ENCODE measurements at regions not wholly inside any gene's neighbourhood (a gene's known extent, or its start where the extent isn't known, plus 50 kb on each side); places are given as distances from the start of the nearest gene placed in this dataset.
"Not testable (repeated sequence)": the region's sequence is repeated elsewhere in the genome, so short reads cannot be mapped to it uniquely, and the experiment has no call there.

- H3K27me3 ChIP-seq (ENCODE audit: control insufficient read depth, insufficient read depth, low read length), result no peaks in the 10 kb centered on the region
- H3K4me3 ChIP-seq (ENCODE audit: low read depth, low read length), result no peak overlapping the region
- H3K9ac ChIP-seq (ENCODE audit: low read depth, low read length), result no peak overlapping the region
- no peaks in the 10 kb centered on the region for H3K4me1 ChIP-seq (ENCODE audit: control insufficient read depth, insufficient read depth, low read length)
- no peaks in the 10 kb centered on the region for H3K9me3 ChIP-seq (ENCODE audit: control insufficient read depth, insufficient read depth, low read length)
- H3K36me3 ChIP-seq (ENCODE audit: control insufficient read depth, insufficient read depth, low read length), result no peaks in the 10 kb centered on the region
Measured at GRCh38 chr6:145275019-145275418, 460.3 kb downstream of the EPM2A start.

DNA sequence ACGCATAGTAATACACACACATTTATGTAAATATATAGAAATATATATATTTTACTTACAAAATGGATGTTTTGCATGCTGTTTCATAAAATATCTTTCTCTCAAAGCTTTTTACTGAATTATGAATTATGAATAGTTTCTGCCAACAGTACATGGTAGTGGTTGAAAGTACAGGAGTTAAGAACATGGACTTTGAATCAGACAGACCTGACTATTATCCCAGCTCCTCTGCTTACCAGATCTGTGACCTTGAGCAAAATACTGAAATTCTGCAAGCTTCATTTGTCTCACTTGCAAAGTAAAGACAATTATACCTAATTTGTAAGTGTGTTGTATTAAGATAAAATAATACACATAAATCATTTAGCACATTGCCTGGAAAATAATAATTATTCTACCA, 459.5 kb downstream of the EPM2A start:
- Histone ChIP-seq H3K4me3 (ENCODE audit: low read depth, low read length) (no peak overlapping the region), H3K9me3 (ENCODE audit: control insufficient read depth, insufficient read depth, low read length) (no peaks in the 10 kb centered on the region), H3K36me3 (ENCODE audit: control insufficient read depth, insufficient read depth, low read length) (no peaks in the 10 kb centered on the region), H3K9ac (ENCODE audit: low read depth, low read length) (no peak overlapping the region), H3K27me3 (ENCODE audit: control insufficient read depth, insufficient read depth, low read length) (no peaks in the 10 kb centered on the region), H3K4me1 (ENCODE audit: control insufficient read depth, insufficient read depth, low read length) (no peaks in the 10 kb centered on the region)

DNA sequence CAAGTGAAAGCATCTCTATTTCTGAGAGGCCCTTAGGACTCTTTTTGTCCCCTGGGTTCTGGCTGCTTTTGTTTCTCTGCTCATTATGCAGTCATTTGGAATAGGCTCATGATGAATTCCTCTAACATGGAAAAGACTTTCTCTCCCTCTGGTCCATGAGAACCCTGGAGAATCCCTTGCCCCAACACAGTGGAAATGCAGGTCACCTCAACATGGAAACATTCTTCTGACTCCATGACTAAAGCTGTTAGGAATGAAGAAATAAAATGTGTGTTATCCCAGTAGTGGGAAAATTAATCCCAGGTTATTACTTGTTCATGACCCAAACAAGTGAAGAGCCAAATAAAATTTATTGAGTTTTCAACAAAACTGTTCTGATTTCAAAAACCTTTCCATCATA, 458.6 kb downstream of the EPM2A start:
- H3K27me3 ChIP-seq (ENCODE audit: control insufficient read depth, insufficient read depth, low read length), result no peaks in the 10 kb centered on the region
- no peak overlapping the region for H3K9ac ChIP-seq (ENCODE audit: low read depth, low read length)
- H3K4me1 ChIP-seq (ENCODE audit: control insufficient read depth, insufficient read depth, low read length), result no peaks in the 10 kb centered on the region
- H3K9me3 ChIP-seq (ENCODE audit: control insufficient read depth, insufficient read depth, low read length), result no peaks in the 10 kb centered on the region
- H3K36me3 ChIP-seq (ENCODE audit: control insufficient read depth, insufficient read depth, low read length), result no peaks in the 10 kb centered on the region
- no peak overlapping the region for H3K4me3 ChIP-seq (ENCODE audit: low read depth, low read length)

- H3K4me1 ChIP-seq (ENCODE audit: control insufficient read depth, insufficient read depth, low read length), result no peaks in the 10 kb centered on the region
- H3K9ac ChIP-seq (ENCODE audit: low read depth, low read length), result no peak overlapping the region
- no peaks in the 10 kb centered on the region for H3K9me3 ChIP-seq (ENCODE audit: control insufficient read depth, insufficient read depth, low read length)
- H3K27me3 ChIP-seq (ENCODE audit: control insufficient read depth, insufficient read depth, low read length), result no peaks in the 10 kb centered on the region
- no peaks in the 10 kb centered on the region for H3K36me3 ChIP-seq (ENCODE audit: control insufficient read depth, insufficient read depth, low read length)
- no peak overlapping the region for H3K4me3 ChIP-seq (ENCODE audit: low read depth, low read length)
Measured at GRCh38 chr6:145277358-145278086, 457.8 kb downstream of the EPM2A start.

DNA sequence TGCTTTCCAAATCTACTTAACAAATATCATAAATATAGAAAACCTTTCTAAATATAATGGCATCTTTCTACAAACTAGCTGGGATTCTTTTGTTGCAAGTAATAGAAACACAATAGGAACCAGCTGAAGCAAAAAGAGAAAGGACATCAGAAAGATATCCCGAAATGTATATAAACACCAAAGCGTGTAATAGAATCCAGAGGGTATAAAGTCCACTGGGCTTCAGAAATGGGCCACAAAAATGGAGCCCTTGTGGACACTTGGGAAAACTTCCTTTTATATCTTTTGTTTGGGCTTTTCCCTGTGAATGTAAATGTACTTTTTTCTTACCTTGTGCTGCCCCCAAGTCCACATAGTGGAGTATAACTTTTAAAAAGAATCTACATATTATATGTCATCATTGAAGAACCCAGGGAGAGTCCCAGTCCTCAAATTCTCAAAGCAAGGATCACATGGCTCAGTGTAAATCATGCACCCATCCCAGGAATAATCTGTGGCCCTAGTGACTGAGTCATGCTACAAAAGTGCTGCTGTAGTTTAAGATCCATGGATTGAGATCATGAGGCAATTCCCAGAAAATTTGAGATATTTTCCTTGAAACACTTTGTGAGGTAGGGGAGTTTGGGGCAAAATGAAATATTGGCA, 457.0 kb downstream of the EPM2A start:
- H3K4me3 ChIP-seq (ENCODE audit: low read depth, low read length), result no peak overlapping the region
- no peaks in the 10 kb centered on the region for H3K36me3 ChIP-seq (ENCODE audit: control insufficient read depth, insufficient read depth, low read length)
- H3K9ac ChIP-seq (ENCODE audit: low read depth, low read length), result no peak overlapping the region
- H3K27me3 ChIP-seq (ENCODE audit: control insufficient read depth, insufficient read depth, low read length), result no peaks in the 10 kb centered on the region
- H3K9me3 ChIP-seq (ENCODE audit: control insufficient read depth, insufficient read depth, low read length), result no peaks in the 10 kb centered on the region
- no peaks in the 10 kb centered on the region for H3K4me1 ChIP-seq (ENCODE audit: control insufficient read depth, insufficient read depth, low read length)

- Histone ChIP-seq H3K9ac (ENCODE audit: low read depth, low read length) (no peak overlapping the region), H3K36me3 (ENCODE audit: control insufficient read depth, insufficient read depth, low read length) (no peaks in the 10 kb centered on the region), H3K27me3 (ENCODE audit: control insufficient read depth, insufficient read depth, low read length) (no peaks in the 10 kb centered on the region), H3K4me1 (ENCODE audit: control insufficient read depth, insufficient read depth, low read length) (no peaks in the 10 kb centered on the region), H3K4me3 (ENCODE audit: low read depth, low read length) (no peak overlapping the region), H3K9me3 (ENCODE audit: control insufficient read depth, insufficient read depth, low read length) (no peaks in the 10 kb centered on the region)
Measured at GRCh38 chr6:145279551-145279950, 455.8 kb downstream of the EPM2A start.

DNA sequence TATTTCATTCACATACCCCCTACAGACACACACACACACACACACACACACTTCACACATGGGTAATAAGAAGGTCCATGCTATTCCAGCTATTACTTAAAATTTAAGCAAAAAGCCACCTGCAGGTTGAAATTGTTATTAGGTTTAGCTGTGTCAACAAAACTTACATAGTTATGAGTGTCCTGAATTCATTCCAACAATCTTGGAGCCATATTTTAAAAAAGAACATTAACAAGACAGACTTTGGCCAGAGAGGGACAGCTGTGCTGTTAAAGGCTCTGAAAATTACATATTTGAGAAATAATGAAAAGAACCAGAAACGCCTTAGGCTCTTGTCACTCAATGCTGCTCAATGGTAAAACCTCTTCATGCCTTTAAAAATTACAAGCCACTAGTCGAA, 455.3 kb downstream of the EPM2A start:
- Histone ChIP-seq H3K36me3 (ENCODE audit: control insufficient read depth, insufficient read depth, low read length) (no peaks in the 10 kb centered on the region), H3K9ac (ENCODE audit: low read depth, low read length) (no peak overlapping the region), H3K4me3 (ENCODE audit: low read depth, low read length) (no peak overlapping the region), H3K9me3 (ENCODE audit: control insufficient read depth, insufficient read depth, low read length) (no peaks in the 10 kb centered on the region), H3K4me1 (ENCODE audit: control insufficient read depth, insufficient read depth, low read length) (no peaks in the 10 kb centered on the region), H3K27me3 (ENCODE audit: control insufficient read depth, insufficient read depth, low read length) (no peaks in the 10 kb centered on the region)

- H3K4me1 ChIP-seq (ENCODE audit: control insufficient read depth, insufficient read depth, low read length); H3K27me3 ChIP-seq (ENCODE audit: control insufficient read depth, insufficient read depth, low read length); H3K9me3 ChIP-seq (ENCODE audit: control insufficient read depth, insufficient read depth, low read length); H3K4me3 ChIP-seq (ENCODE audit: low read depth, low read length); H3K36me3 ChIP-seq (ENCODE audit: control insufficient read depth, insufficient read depth, low read length); H3K9ac ChIP-seq (ENCODE audit: low read depth, low read length): not testable (repeated sequence)
Measured at GRCh38 chr6:145283209-145283608, 452.1 kb downstream of the EPM2A start.

DNA sequence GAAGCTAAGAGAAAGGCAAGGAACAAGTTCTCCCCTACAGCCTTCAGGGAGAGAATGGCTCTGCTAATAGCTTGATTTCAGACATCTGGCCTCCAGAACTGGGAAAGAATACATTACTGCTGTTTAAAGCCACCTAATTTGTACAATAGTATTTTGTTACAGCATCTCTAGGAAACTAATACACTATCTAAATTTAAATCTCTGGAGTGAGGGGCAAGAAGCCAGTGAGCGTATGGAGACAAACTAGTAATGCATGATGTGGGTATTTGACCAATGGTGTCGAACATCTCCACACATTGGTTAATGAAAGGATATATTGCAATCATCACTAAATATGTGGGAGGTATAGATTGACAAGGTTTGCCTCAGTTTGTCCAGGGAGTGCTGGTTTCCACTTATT, 451.5 kb downstream of the EPM2A start:
- Histone ChIP-seq H3K4me3 (ENCODE audit: low read depth, low read length) (no peak overlapping the region), H3K9me3 (ENCODE audit: control insufficient read depth, insufficient read depth, low read length) (no peaks in the 10 kb centered on the region), H3K36me3 (ENCODE audit: control insufficient read depth, insufficient read depth, low read length) (no peaks in the 10 kb centered on the region), H3K4me1 (ENCODE audit: control insufficient read depth, insufficient read depth, low read length) (no peaks in the 10 kb centered on the region), H3K27me3 (ENCODE audit: control insufficient read depth, insufficient read depth, low read length) (no peaks in the 10 kb centered on the region), H3K9ac (ENCODE audit: low read depth, low read length) (no peak overlapping the region)

- no peak overlapping the region for H3K9ac ChIP-seq (ENCODE audit: low read depth, low read length)
- no peaks in the 10 kb centered on the region for H3K36me3 ChIP-seq (ENCODE audit: control insufficient read depth, insufficient read depth, low read length)
Measured at GRCh38 chr6:145286916-145287315, 448.4 kb downstream of the EPM2A start.

GRCh38 chr6:145289573-145289972, 445.7 kb downstream of the EPM2A start:
- H3K36me3 ChIP-seq (ENCODE audit: control insufficient read depth, insufficient read depth, low read length), result no peaks in the 10 kb centered on the region
- no peaks in the 10 kb centered on the region for H3K4me1 ChIP-seq (ENCODE audit: control insufficient read depth, insufficient read depth, low read length)
- no peak overlapping the region for H3K4me3 ChIP-seq (ENCODE audit: low read depth, low read length)
- H3K9ac ChIP-seq (ENCODE audit: low read depth, low read length), result no peak overlapping the region
- H3K27me3 ChIP-seq (ENCODE audit: control insufficient read depth, insufficient read depth, low read length), result no peaks in the 10 kb centered on the region
- no peaks in the 10 kb centered on the region for H3K9me3 ChIP-seq (ENCODE audit: control insufficient read depth, insufficient read depth, low read length)

More at GRCh38 chr6:145286916-145287315, 448.4 kb downstream of the EPM2A start:
- Histone ChIP-seq H3K4me3 (ENCODE audit: low read depth, low read length) (no peak overlapping the region), H3K9me3 (ENCODE audit: control insufficient read depth, insufficient read depth, low read length) (no peaks in the 10 kb centered on the region), H3K4me1 (ENCODE audit: control insufficient read depth, insufficient read depth, low read length) (no peaks in the 10 kb centered on the region), H3K27me3 (ENCODE audit: control insufficient read depth, insufficient read depth, low read length) (no peaks in the 10 kb centered on the region)

DNA sequence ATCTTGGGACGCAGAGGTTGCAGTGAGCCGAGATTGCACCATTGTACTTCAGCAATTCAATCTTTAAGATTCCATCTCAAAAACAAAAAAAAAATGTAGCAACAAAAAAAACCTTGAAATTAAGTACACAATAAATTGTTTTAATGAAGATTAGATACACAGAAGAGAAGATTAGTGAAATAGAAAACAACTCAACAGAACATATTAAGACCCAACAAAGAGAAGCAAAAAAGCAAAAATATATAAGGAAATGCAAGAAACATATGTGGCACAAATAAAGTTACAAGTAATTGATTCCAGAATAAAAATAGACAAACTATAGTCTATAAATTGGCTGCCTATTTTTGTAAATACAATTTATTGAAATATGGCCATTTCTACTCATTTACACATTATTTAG, 445.2 kb downstream of the EPM2A start:
- H3K27me3 ChIP-seq (ENCODE audit: control insufficient read depth, insufficient read depth, low read length), result no peaks in the 10 kb centered on the region
- H3K9ac ChIP-seq (ENCODE audit: low read depth, low read length), result no peak overlapping the region
- no peaks in the 10 kb centered on the region for H3K36me3 ChIP-seq (ENCODE audit: control insufficient read depth, insufficient read depth, low read length)
- no peaks in the 10 kb centered on the region for H3K4me1 ChIP-seq (ENCODE audit: control insufficient read depth, insufficient read depth, low read length)
- no peaks in the 10 kb centered on the region for H3K9me3 ChIP-seq (ENCODE audit: control insufficient read depth, insufficient read depth, low read length)
- H3K4me3 ChIP-seq (ENCODE audit: low read depth, low read length), result no peak overlapping the region
